Ishikawa (cell line): ENCODE measurements at regions not wholly inside any gene's neighbourhood (a gene's known extent, or its start where the extent isn't known, plus 50 kb on each side); places are given as distances from the start of the nearest gene placed in this dataset.

ENCODE experiments used
- CEBPB ChIP-seq: IDR thresholded peaks from 2 replicates; pipeline ENCODE4 v1.6.1; 2012
- CREB1 ChIP-seq: IDR thresholded peaks from 2 replicates; pipeline ENCODE4 v1.6.1; 2012; ENCODE audit warnings: low read depth
- EGR1 ChIP-seq: IDR thresholded peaks from 2 replicates; pipeline ENCODE4 v1.6.1; 2012
- EP300 ChIP-seq: IDR thresholded peaks from 2 replicates; pipeline ENCODE4 v1.6.1; 2012; ENCODE audit warnings: borderline replicate concordance
- RAD21 ChIP-seq: IDR thresholded peaks from 2 replicates; pipeline ENCODE4 v1.6.1; 2012; ENCODE audit warnings: low read depth
- TAF1 ChIP-seq: IDR thresholded peaks from 2 replicates; pipeline ENCODE4 v1.6.1; 2012; ENCODE audit warnings: low read depth, mild to moderate bottlenecking
- TCF12 ChIP-seq: IDR thresholded peaks from 2 replicates; pipeline ENCODE4 v1.6.1; 2012; ENCODE audit warnings: low read depth
- TEAD4 ChIP-seq: IDR thresholded peaks from 2 replicates; pipeline ENCODE4 v1.6.1; 2012
- YY1 ChIP-seq: IDR thresholded peaks from 2 replicates; pipeline ENCODE4 v1.6.1; 2012; ENCODE audit warnings: low read depth
- TF ChIP-seq, protein P1 (sequence below): IDR thresholded peaks from 2 replicates; pipeline ENCODE4 v1.6.1; 2012; ENCODE audit warnings: low read depth, mild to moderate bottlenecking
- TF ChIP-seq, protein P2 (sequence below): IDR thresholded peaks from 2 replicates; pipeline ENCODE4 v1.6.1; 2012

DNA sequence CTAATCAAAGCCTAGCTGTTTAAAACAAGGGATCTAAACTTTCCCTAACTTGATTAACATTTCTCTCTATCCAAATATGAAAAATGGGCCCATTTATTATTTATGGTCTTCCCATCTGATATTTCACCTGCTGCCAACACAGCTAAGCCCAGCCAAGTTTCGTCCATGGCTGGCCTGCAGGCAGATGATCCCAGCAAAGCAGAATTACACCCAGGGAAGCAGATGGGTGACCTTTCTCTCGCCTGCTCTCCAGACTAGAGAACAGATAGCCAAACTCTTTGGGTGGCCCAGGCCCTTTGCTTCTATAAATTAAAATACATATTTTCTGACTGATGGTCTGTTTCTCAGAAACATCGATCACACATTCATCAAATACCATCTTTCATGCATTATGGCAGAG lies 1038.8 kb downstream of the AGBL1 start:
- TF ChIP-seq CEBPB (no peak), RAD21 (no peak), TCF12 (no peak), TAF1 (no peak), YY1 (no peak), CREB1 (no peak), EGR1 (no peak), EP300 (no peak), TEAD4 (no peak)
- TF ChIP-seq, protein P1, sequence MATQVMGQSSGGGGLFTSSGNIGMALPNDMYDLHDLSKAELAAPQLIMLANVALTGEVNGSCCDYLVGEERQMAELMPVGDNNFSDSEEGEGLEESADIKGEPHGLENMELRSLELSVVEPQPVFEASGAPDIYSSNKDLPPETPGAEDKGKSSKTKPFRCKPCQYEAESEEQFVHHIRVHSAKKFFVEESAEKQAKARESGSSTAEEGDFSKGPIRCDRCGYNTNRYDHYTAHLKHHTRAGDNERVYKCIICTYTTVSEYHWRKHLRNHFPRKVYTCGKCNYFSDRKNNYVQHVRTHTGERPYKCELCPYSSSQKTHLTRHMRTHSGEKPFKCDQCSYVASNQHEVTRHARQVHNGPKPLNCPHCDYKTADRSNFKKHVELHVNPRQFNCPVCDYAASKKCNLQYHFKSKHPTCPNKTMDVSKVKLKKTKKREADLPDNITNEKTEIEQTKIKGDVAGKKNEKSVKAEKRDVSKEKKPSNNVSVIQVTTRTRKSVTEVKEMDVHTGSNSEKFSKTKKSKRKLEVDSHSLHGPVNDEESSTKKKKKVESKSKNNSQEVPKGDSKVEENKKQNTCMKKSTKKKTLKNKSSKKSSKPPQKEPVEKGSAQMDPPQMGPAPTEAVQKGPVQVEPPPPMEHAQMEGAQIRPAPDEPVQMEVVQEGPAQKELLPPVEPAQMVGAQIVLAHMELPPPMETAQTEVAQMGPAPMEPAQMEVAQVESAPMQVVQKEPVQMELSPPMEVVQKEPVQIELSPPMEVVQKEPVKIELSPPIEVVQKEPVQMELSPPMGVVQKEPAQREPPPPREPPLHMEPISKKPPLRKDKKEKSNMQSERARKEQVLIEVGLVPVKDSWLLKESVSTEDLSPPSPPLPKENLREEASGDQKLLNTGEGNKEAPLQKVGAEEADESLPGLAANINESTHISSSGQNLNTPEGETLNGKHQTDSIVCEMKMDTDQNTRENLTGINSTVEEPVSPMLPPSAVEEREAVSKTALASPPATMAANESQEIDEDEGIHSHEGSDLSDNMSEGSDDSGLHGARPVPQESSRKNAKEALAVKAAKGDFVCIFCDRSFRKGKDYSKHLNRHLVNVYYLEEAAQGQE: no peak
- TF ChIP-seq, protein P2, sequence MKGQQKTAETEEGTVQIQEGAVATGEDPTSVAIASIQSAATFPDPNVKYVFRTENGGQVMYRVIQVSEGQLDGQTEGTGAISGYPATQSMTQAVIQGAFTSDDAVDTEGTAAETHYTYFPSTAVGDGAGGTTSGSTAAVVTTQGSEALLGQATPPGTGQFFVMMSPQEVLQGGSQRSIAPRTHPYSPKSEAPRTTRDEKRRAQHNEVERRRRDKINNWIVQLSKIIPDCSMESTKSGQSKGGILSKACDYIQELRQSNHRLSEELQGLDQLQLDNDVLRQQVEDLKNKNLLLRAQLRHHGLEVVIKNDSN: no peak
